IMR-90 (cell line): ENCODE measurements at regions not wholly inside any gene's neighbourhood (a gene's known extent, or its start where the extent isn't known, plus 50 kb on each side); places are given as distances from the start of the nearest gene placed in this dataset.

Experiments
- ATAC-seq: fragments of 200-7000 bp; cut with Tn5 transposase; 2 replicates; pipeline ENCODE4 v1.9.1; 2020; ENCODE audit warnings: low read depth, mild to moderate bottlenecking, moderate library complexity
- BruUV-seq: library from RNA; stranded (reverse); fragments of 400-500 nt; replicated peaks from 2 replicates; lab custom pipeline; 2021; lab: Mats Ljungman, UMichigan
- CTCF ChIA-PET: fragments of 300-600 bp; formaldehyde crosslinking; extraction: SDS; loops from one replicate; lab custom pipeline; 2021; ENCODE audit warnings: antibody characterized with exemption; lab: Yijun Ruan, JAX
- POLR2A ChIA-PET: fragments of 300-600 bp; sonication (Branson Sonifier 250); formaldehyde crosslinking; loops from one replicate; lab custom pipeline; 2022; ENCODE audit warnings: antibody characterized with exemption; ENCODE audit not compliant: unreplicated experiment; lab: Charles Lee
- DNase-seq: peaks from one replicate; pipeline ENCODE4 v3.0.0; 2013
- H2AFZ ChIP-seq: replicated peaks from 2 replicates; pipeline ENCODE3; 2013; ENCODE audit warnings: low read length, mild to moderate bottlenecking; ENCODE audit not compliant: poor library complexity
- H2AK5ac ChIP-seq: 2 replicates; pipeline ENCODE4 v1.6.1; 2013; ENCODE audit warnings: low read depth, low read length, inconsistent platforms
- H2AK9ac ChIP-seq: replicated peaks from 2 replicates; pipeline ENCODE3; 2013; ENCODE audit warnings: mild to moderate bottlenecking, low read depth, low read length, moderate library complexity; ENCODE audit not compliant: poor library complexity
- H2BK120ac ChIP-seq: 2 replicates; pipeline ENCODE4 v1.6.1; 2013; ENCODE audit warnings: low read depth, low read length, inconsistent platforms
- H2BK15ac ChIP-seq: 3 replicates; pipeline ENCODE4 v1.6.1; 2013; ENCODE audit warnings: low read depth, low read length, inconsistent platforms
- H2BK20ac ChIP-seq: 2 replicates; pipeline ENCODE4 v1.6.1; 2013; ENCODE audit warnings: low read depth, mild to moderate bottlenecking, inconsistent platforms, low read length, moderate library complexity
- H2BK5ac ChIP-seq: 2 replicates; pipeline ENCODE4 v1.6.1; 2013; ENCODE audit warnings: mild to moderate bottlenecking, low read depth, low read length, inconsistent platforms; ENCODE audit not compliant: poor library complexity, severe bottlenecking
- H3K14ac ChIP-seq: replicated peaks from 2 replicates; pipeline ENCODE4 v1.6.1; 2013; ENCODE audit warnings: low read depth, low read length, inconsistent platforms
- H3K18ac ChIP-seq: 2 replicates; pipeline ENCODE4 v1.6.1; 2013; ENCODE audit warnings: low read depth, low read length, control low read depth
- H3K23ac ChIP-seq: 2 replicates; pipeline ENCODE4 v1.6.1; 2013; ENCODE audit warnings: low read depth, low read length, inconsistent platforms
- H3K27ac ChIP-seq: 2 replicates; pipeline ENCODE4 v1.5.1; 2013; ENCODE audit warnings: mild to moderate bottlenecking, control low read depth, low read length; ENCODE audit not compliant: insufficient read depth
- H3K27me3 ChIP-seq: 2 replicates; pipeline ENCODE4 v1.6.1; 2013; ENCODE audit warnings: low read length; ENCODE audit not compliant: control insufficient read depth, insufficient read depth
- H3K36me3 ChIP-seq: 2 replicates; pipeline ENCODE4 v1.6.1; 2013; ENCODE audit warnings: low read length, mixed read lengths; ENCODE audit not compliant: control insufficient read depth, insufficient read depth
- H3K4ac ChIP-seq: 2 replicates; pipeline ENCODE4 v1.6.1; 2013; ENCODE audit warnings: low read depth, low read length, inconsistent platforms
- H3K4me1 ChIP-seq: 2 replicates; pipeline ENCODE4 v1.6.1; 2013; ENCODE audit warnings: low read length, mixed read lengths; ENCODE audit not compliant: control insufficient read depth, insufficient read depth
- H3K4me2 ChIP-seq: 2 replicates; pipeline ENCODE4 v1.6.1; 2013; ENCODE audit warnings: low read depth, mild to moderate bottlenecking, control low read depth, low read length, moderate library complexity
- H3K4me3 ChIP-seq: 2 replicates; pipeline ENCODE4 v1.5.1; 2013; ENCODE audit warnings: low read depth, mild to moderate bottlenecking, control low read depth, low read length, moderate library complexity; ENCODE audit not compliant: insufficient read depth
- H3K56ac ChIP-seq: 2 replicates; pipeline ENCODE4 v1.6.1; 2013; ENCODE audit warnings: low read length, inconsistent platforms; ENCODE audit not compliant: insufficient read depth; ENCODE audit errors: extremely low read depth
- H3K79me1 ChIP-seq, 2 experiments: 2 replicates each; pipeline ENCODE4 v1.6.1; 2013; ENCODE audit warnings: low read length in 2 of 2, inconsistent platforms in 1 of 2, low read depth in 1 of 2
- H3K9ac ChIP-seq: 2 replicates; pipeline ENCODE4 v1.6.1; 2013; ENCODE audit warnings: low read depth, low read length, control low read depth
- H3K9me1 ChIP-seq: 2 replicates; pipeline ENCODE4 v1.6.1; 2013; ENCODE audit warnings: low read length, inconsistent platforms; ENCODE audit not compliant: insufficient read depth
- H3K9me3 ChIP-seq: 2 replicates; pipeline ENCODE4 v1.6.1; 2013; ENCODE audit warnings: low read length; ENCODE audit not compliant: control insufficient read depth, insufficient read depth
- H4K20me1 ChIP-seq: 2 replicates; pipeline ENCODE4 v1.6.1; 2013; ENCODE audit warnings: low read length, inconsistent platforms; ENCODE audit not compliant: insufficient read depth
- H4K5ac ChIP-seq: 2 replicates; pipeline ENCODE4 v1.6.1; 2013; ENCODE audit warnings: mild to moderate bottlenecking, low read depth, low read length, control low read depth
- H4K8ac ChIP-seq, 2 experiments: 2 replicates each; pipeline ENCODE4 v1.6.1; 2013; ENCODE audit warnings: low read depth in 2 of 2, low read length in 2 of 2, control low read depth in 1 of 2, inconsistent platforms in 1 of 2
- H4K91ac ChIP-seq: 2 replicates; pipeline ENCODE4 v1.6.1; 2013; ENCODE audit warnings: low read depth, low read length, inconsistent platforms; ENCODE audit not compliant: insufficient read depth
- BHLHE40 ChIP-seq: fragments of 150-350 bp; IDR thresholded peaks from 2 replicates; pipeline ENCODE4 v1.6.1; 2016; ENCODE audit warnings: mild to moderate bottlenecking, low read depth, low read length
- CEBPB ChIP-seq: IDR thresholded peaks from 2 replicates; pipeline ENCODE4 v1.6.1; 2012; ENCODE audit warnings: low read depth, low read length, improper control_type of control experiment
- CHD1 ChIP-seq: IDR thresholded peaks from 2 replicates; pipeline ENCODE4 v1.6.1; 2012; ENCODE audit warnings: low read depth, low read length, improper control_type of control experiment
- CTCF ChIP-seq: conservative IDR thresholded peaks from 2 replicates; pipeline ENCODE4 v1.5.1; 2012; ENCODE audit warnings: mild to moderate bottlenecking, low read depth, low read length, improper control_type of control experiment
- ELK1 ChIP-seq: fragments of 150-350 bp; IDR thresholded peaks from 2 replicates; pipeline ENCODE4 v1.6.1; 2016; ENCODE audit warnings: low read depth, mild to moderate bottlenecking, low read length, moderate library complexity, borderline replicate concordance
- FOS ChIP-seq: fragments of 150-350 bp; IDR thresholded peaks from 2 replicates; pipeline ENCODE4 v1.6.1; 2016; ENCODE audit warnings: low read depth, low read length
- MAFK ChIP-seq: IDR thresholded peaks from 2 replicates; pipeline ENCODE4 v1.6.1; 2012; ENCODE audit warnings: low read depth, low read length, improper control_type of control experiment
- MAZ ChIP-seq: IDR thresholded peaks from 2 replicates; pipeline ENCODE4 v1.6.1; 2012; ENCODE audit warnings: low read depth, mild to moderate bottlenecking, low read length, improper control_type of control experiment, moderate library complexity, borderline replicate concordance
- MXI1 ChIP-seq: IDR thresholded peaks from 2 replicates; pipeline ENCODE4 v1.6.1; 2012; ENCODE audit warnings: low read depth, mild to moderate bottlenecking, low read length, moderate library complexity, borderline replicate concordance
- NFE2L2 ChIP-seq: fragments of 150-350 bp; IDR thresholded peaks from 2 replicates; pipeline ENCODE4 v1.6.1; 2016; ENCODE audit warnings: low read depth, mild to moderate bottlenecking, low read length
- POLR2A ChIP-seq: IDR thresholded peaks from 2 replicates; pipeline ENCODE4 v1.6.1; 2012; ENCODE audit warnings: mild to moderate bottlenecking, low read depth, low read length
- RAD21 ChIP-seq: IDR thresholded peaks from 2 replicates; pipeline ENCODE4 v1.6.1; 2012; ENCODE audit warnings: low read length, improper control_type of control experiment
- RCOR1 ChIP-seq: IDR thresholded peaks from 2 replicates; pipeline ENCODE4 v1.6.1; 2012; ENCODE audit warnings: mild to moderate bottlenecking, low read length, improper control_type of control experiment; ENCODE audit not compliant: insufficient replicate concordance
- RFX5 ChIP-seq: IDR thresholded peaks from 2 replicates; pipeline ENCODE4 v1.8.0; 2012; ENCODE audit warnings: low read depth, mild to moderate bottlenecking, low read length, moderate library complexity
- SMC3 ChIP-seq: fragments of 150-350 bp; IDR thresholded peaks from 2 replicates; pipeline ENCODE4 v1.6.1; 2016; ENCODE audit warnings: low read depth, mild to moderate bottlenecking, antibody characterized with exemption, low read length, moderate library complexity
- USF2 ChIP-seq: fragments of 150-350 bp; IDR thresholded peaks from 2 replicates; pipeline ENCODE4 v1.6.1; 2017; ENCODE audit warnings: mild to moderate bottlenecking, antibody characterized with exemption, low read length, low read depth
- WGBS, 2 experiments: methylation state at CpG; one replicate each; pipeline versions ENCODE4 v1.1.5 to v1.1.7; 2013; ENCODE audit warnings: missing lambda C conversion rate in 2 of 2; ENCODE audit not compliant: insufficient read length in 1 of 2; ENCODE audit errors: extremely low coverage in 2 of 2; 5-methylcytosine and 5-hydroxymethylcytosine counted together
- dilution Hi-C: fragments of 300-500 bp; cut with HindIII; formaldehyde crosslinking; loops from one replicate; pipeline ENCODE4 v1.14.3; 2018; ENCODE audit warnings: low sequenced_read_pairs; ENCODE audit not compliant: unreplicated experiment
- in situ Hi-C: fragments of 300-500 bp; cut with MboI; formaldehyde crosslinking; loops from 3 replicates; pipeline ENCODE4 v1.14.3; 2019; ENCODE audit warnings: low sequenced_read_pairs, inconsistent platforms, mixed read lengths
- intact Hi-C: fragments of 100-400 bp; cut with micrococcal nuclease; formaldehyde crosslinking; loops from 2 replicates; pipeline ENCODE4 v1.10.0; 2022

GRCh38 chr13:107139006-107139405 lies 571.1 kb upstream of the ARGLU1 start:
- Histone ChIP-seq H2AK5ac (no peak overlapping the region), H2BK20ac (no peak overlapping the region), H3K9me3 (no peaks in the 10 kb centered on the region), H2AK9ac (no peak overlapping the region), H2BK5ac (no peak overlapping the region), H3K4ac (no peak overlapping the region), H3K79me1 (no peaks in the 10 kb centered on the region), H3K9me1 (no peaks in the 10 kb centered on the region), H4K8ac (no peak overlapping the region), H2AFZ (no peak overlapping the region), H3K18ac (no peak overlapping the region), H3K4me2 (no peak overlapping the region), H3K23ac (no peak overlapping the region), H3K27ac (no peak overlapping the region), H3K4me3 (no peak overlapping the region), H2BK120ac (no peak overlapping the region), H3K14ac (no peak overlapping the region), H4K5ac (no peak overlapping the region), H2BK15ac (no peak overlapping the region), H3K4me1 (no peaks in the 10 kb centered on the region), H3K9ac (no peak overlapping the region), H3K56ac (no peak overlapping the region), H3K27me3 (peaks cover 5% of the 10 kb centered on the region), H4K20me1 (no peaks in the 10 kb centered on the region), H3K36me3 (no peaks in the 10 kb centered on the region), H4K91ac (no peak overlapping the region)
- intact Hi-C loops (no loop called here), dilution Hi-C loops (no loop called here), in situ Hi-C loops (no loop called here)
- ChIA-PET POLR2A (no interaction called here), CTCF (no interaction called here)
- no peak for DNase-seq
- TF ChIP-seq CTCF (no peak), USF2 (no peak), MAZ (no peak), SMC3 (no peak), MXI1 (no peak), ELK1 (no peak), POLR2A (no peak), RCOR1 (no peak), FOS (no peak), MAFK (no peak), RFX5 (no peak), BHLHE40 (no peak), NFE2L2 (no peak), CHD1 (no peak), CEBPB (no peak), RAD21 (no peak)
- no TSS peak for BruUV-seq
- 17% methylated on average over 1 of the region's 1 CpG; no CpG with 5 or more reads in 1 of the 2 experiments for WGBS, 2 experiments
- ATAC-seq = no peak
